Thyroid gland (tissue), 4 donors: ENCODE measurements at regions not wholly inside any gene's neighbourhood (a gene's known extent, or its start where the extent isn't known, plus 50 kb on each side); places are given as distances from the start of the nearest gene placed in this dataset.

Experiments used
- POLR2A ChIP-seq, 2 donors: fragments of 450-650 bp; IDR thresholded peaks; one replicate each; pipeline ENCODE4 v1.6.1; 2017; ENCODE audit warnings: antibody characterized with exemption in 2 of 2, mild to moderate bottlenecking in 2 of 2, moderate library complexity in 1 of 2
- TF ChIP-seq, protein P1 (sequence below), 6 experiments: fragments of 200-600 bp in 3 of 6; fragments of 450-650 bp in 3 of 6; sonication (generic) in 3 of 6; IDR thresholded peaks; one replicate each; pipeline ENCODE4 v1.5.1; 2016 to 2019; ENCODE audit warnings: antibody characterized with exemption in 6 of 6, mild to moderate bottlenecking in 2 of 6, inconsistent platforms in 1 of 6, moderate library complexity in 1 of 6

DNA sequence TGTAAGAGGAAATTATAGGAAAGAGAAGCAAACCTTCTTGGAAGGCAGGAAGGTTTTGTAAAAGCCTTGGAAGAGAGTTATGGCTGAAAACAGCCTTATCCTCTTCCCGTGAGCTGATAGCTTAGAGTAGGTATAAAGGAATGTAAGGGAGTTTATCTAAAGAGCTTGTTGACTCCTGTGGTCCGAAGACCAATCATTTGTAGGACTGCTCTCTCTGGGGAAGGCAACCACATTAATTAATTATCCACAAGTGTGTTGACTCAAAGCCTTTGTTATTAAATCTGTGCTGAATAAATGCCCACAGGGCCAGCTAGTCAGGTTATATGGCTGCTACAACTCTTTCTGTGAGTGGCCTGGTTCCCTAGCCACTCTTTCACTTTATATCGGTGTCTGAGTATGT is 452.1 kb upstream of the RASGRP1 start:
- TF ChIP-seq, protein P1, sequence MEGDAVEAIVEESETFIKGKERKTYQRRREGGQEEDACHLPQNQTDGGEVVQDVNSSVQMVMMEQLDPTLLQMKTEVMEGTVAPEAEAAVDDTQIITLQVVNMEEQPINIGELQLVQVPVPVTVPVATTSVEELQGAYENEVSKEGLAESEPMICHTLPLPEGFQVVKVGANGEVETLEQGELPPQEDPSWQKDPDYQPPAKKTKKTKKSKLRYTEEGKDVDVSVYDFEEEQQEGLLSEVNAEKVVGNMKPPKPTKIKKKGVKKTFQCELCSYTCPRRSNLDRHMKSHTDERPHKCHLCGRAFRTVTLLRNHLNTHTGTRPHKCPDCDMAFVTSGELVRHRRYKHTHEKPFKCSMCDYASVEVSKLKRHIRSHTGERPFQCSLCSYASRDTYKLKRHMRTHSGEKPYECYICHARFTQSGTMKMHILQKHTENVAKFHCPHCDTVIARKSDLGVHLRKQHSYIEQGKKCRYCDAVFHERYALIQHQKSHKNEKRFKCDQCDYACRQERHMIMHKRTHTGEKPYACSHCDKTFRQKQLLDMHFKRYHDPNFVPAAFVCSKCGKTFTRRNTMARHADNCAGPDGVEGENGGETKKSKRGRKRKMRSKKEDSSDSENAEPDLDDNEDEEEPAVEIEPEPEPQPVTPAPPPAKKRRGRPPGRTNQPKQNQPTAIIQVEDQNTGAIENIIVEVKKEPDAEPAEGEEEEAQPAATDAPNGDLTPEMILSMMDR (IDR thresholded peaks at IDR 0.05) = no peak
- TF ChIP-seq POLR2A (IDR thresholded peaks at IDR 0.05) = no peak
